HFFc6 (cell line): ENCODE measurements at regions not wholly inside any gene's neighbourhood (a gene's known extent, or its start where the extent isn't known, plus 50 kb on each side); places are given as distances from the start of the nearest gene placed in this dataset.

Experiments used
- DNase-seq: peaks from one replicate; pipeline ENCODE4 v3.0.0-alpha.2; 2018
- H3K27ac Mint-ChIP-seq: 2 replicates; pipeline ENCODE4 v1.8.0; 2020; ENCODE audit warnings: mild to moderate bottlenecking, mixed read lengths
- H3K27me3 Mint-ChIP-seq: 2 replicates; pipeline ENCODE4 v1.8.0; 2021; ENCODE audit warnings: mild to moderate bottlenecking, moderate library complexity, mixed read lengths; ENCODE audit not compliant: insufficient read depth
- H3K36me3 Mint-ChIP-seq: 2 replicates; pipeline ENCODE4 v1.8.0; 2021; ENCODE audit warnings: low read depth, mixed read lengths
- H3K4me1 Mint-ChIP-seq: 2 replicates; pipeline ENCODE4 v1.8.0; 2020; ENCODE audit warnings: low read depth, mixed read lengths
- H3K4me3 Mint-ChIP-seq: 2 replicates; pipeline ENCODE4 v1.8.0; 2020; ENCODE audit warnings: mild to moderate bottlenecking, moderate library complexity, mixed read lengths
- H3K9me3 Mint-ChIP-seq: 2 replicates; pipeline ENCODE4 v1.8.0; 2020; ENCODE audit warnings: mild to moderate bottlenecking, mixed read lengths
- TF ChIP-seq, protein P1 (sequence below): fragments of 200-600 bp; sonication (generic); IDR thresholded peaks from 2 replicates; pipeline ENCODE4 v1.5.0; 2021; ENCODE audit warnings: antibody characterized with exemption, mild to moderate bottlenecking

DNA sequence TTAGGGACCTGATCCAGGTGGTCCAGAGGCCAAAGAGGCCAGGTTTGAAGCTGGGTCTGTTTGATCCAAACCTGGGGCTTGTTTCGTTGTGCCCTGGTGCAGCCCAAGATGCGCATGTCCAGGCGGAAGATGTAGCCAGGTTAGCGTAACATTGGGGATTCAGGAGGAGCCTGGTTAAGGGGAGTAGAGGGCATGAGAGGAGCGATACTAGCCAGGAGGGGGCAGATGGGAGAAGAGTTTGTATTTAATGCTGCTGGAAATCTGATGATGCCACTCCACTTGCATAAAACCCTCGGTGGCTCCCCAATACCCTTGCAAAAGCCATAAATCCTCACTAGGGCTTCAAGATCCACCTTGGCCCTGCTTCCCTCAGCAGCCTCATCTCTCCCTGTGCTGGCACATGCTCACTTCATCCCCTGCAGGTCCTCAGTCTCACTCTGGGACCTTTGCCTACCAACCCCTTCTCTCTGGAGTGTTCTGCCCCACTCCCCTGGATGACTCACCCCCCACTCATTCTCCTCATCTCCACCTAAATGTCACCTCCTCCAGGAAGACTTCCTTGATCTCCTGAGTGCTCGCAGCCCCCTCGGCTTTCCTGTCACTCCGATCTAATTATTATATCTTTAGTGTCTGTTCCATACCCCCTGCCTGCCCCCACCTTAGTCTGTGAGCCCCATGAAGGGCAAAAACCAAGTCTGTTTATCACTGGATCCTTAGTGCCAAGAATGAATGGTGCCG lies 95.9 kb downstream of the MIAT start:
- peaks cover 7% of the 10 kb centered on the region for H3K36me3 Mint-ChIP-seq
- H3K27ac Mint-ChIP-seq: no peak overlapping the region
- peaks cover 2% of the 10 kb centered on the region; the same call in 1 of the 2 replicates for H3K27me3 Mint-ChIP-seq
- TF ChIP-seq, protein P1, sequence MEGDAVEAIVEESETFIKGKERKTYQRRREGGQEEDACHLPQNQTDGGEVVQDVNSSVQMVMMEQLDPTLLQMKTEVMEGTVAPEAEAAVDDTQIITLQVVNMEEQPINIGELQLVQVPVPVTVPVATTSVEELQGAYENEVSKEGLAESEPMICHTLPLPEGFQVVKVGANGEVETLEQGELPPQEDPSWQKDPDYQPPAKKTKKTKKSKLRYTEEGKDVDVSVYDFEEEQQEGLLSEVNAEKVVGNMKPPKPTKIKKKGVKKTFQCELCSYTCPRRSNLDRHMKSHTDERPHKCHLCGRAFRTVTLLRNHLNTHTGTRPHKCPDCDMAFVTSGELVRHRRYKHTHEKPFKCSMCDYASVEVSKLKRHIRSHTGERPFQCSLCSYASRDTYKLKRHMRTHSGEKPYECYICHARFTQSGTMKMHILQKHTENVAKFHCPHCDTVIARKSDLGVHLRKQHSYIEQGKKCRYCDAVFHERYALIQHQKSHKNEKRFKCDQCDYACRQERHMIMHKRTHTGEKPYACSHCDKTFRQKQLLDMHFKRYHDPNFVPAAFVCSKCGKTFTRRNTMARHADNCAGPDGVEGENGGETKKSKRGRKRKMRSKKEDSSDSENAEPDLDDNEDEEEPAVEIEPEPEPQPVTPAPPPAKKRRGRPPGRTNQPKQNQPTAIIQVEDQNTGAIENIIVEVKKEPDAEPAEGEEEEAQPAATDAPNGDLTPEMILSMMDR: peak; percentile 40; the same call in 1 of the 2 replicates
- no peaks in the 10 kb centered on the region; the same call in 1 of the 2 replicates for H3K9me3 Mint-ChIP-seq
- no peak overlapping the region for H3K4me3 Mint-ChIP-seq
- H3K4me1 Mint-ChIP-seq: peaks cover 6% of the 10 kb centered on the region; the same call in 1 of the 2 replicates
- DNase-seq: no peak

DNA sequence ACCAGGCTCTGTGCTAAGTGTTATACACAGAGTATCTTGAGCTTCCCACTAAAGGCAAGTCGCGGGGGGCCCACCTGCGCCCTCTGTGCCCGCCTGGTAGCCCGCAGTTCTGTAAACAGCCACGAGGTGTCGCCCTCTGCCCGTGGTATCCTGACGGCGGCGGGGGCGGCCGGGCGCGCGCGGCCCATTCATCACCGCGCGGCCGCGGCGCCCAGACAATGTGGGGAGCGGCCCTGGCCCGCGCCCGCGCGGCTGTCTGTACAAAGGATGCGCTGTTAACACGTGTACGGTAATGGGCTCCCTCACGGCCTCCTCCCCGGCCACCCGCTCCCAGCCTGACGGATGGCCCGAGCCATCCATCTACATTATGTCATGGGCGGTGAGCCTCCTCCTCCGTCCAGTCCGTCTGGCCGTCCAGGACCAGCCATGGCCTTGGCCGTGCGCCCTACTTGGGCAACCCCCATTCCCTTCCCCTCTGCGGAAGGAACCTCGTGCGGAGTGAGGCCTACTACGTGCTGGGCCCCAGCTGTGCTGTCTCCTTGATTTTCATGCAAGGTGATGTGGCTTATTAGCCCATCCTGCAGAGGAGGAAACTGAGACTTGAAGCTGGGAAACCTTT lies 99.4 kb downstream of the MIAT start:
- H3K9me3 Mint-ChIP-seq: no peaks in the 10 kb centered on the region; the same call in 1 of the 2 replicates
- peak; percentile 16 for DNase-seq
- peaks cover 7% of the 10 kb centered on the region for H3K36me3 Mint-ChIP-seq
- TF ChIP-seq, protein P1: peak; percentile 99
- peaks cover 2% of the 10 kb centered on the region; the same call in 1 of the 2 replicates for H3K27me3 Mint-ChIP-seq
- H3K4me1 Mint-ChIP-seq: peaks cover 6% of the 10 kb centered on the region; the same call in 1 of the 2 replicates
- H3K27ac Mint-ChIP-seq: no peak overlapping the region
- no peak overlapping the region; the same call in 1 of the 2 replicates for H3K4me3 Mint-ChIP-seq

DNA sequence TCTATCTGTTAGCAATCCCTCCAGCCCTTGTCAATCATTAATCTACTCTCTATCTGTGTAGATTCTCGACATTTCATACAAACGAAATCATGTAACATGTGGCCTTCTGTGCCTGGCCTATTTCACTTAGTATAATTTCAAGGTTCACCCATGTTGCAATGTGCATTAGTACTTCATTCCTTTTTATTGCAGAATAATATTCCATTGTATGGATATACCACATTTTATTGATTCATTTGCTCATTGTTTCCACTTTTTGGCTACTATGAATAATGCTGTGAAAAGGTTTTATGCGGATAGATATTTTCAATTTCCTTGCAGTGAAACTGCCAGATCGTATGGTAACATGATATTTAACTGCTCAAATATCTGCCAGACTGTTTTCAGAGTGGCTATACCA lies 100.1 kb downstream of the MIAT start:
- Mint-ChIP-seq H3K27me3 (no peaks in the 10 kb centered on the region; the same call in 1 of the 2 replicates), H3K4me1 (peaks cover 7% of the 10 kb centered on the region), H3K9me3 (no peaks in the 10 kb centered on the region; the same call in 1 of the 2 replicates), H3K4me3 (no peak overlapping the region), H3K27ac (no peak overlapping the region), H3K36me3 (peaks cover 7% of the 10 kb centered on the region)
- TF ChIP-seq, protein P1: no peak
- DNase-seq: no peak

DNA sequence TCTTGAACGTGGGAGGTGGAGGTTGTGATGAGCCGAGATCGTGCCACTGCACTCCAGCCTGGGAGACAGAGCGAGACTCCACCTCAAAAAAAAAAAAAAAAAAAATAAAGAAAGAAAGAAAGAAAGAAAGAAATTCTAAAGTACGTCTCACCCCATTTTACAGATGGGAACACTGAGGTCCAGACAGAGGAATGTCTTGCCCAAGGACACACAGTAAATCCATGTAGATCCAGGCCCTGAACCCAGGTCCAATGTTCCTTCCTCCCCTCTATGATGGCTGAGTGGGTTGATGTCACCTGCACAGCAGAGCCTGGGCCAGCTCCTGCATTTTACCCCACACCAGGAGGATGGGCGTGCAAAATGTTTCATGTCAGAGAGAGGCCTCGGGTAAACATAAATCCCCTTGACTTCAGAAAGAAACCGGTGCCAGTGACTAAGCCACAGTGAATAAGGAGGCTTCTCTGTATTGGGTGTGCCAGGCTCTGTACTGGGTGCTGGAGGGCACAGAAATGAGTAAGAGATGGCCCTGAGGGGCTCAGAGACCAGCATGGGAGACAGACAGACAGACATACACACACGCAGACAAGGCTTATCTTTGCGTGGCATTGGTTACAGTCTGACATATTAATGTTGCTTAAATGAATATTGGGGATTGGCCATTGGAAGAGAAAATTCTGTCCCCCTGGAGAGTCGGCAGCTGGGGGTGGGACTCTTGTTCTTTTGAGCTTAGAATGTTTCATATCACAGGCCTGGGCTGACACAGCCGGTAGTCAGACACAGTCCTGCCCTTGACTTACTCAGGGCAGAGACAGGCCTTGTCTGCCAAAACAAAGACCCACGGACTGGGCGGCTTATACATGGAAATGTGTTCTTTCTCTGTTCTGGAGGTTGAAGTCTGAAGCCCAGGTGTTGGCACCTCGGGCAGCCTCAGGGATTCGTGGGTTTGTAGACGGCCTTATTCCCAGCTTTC lies 105.4 kb downstream of the MIAT start:
- H3K4me1 Mint-ChIP-seq: peaks cover 18% of the 10 kb centered on the region
- no peak for DNase-seq
- no peak overlapping the region for H3K4me3 Mint-ChIP-seq
- no peaks in the 10 kb centered on the region; the same call in 1 of the 2 replicates for H3K9me3 Mint-ChIP-seq
- no peak overlapping the region for H3K27ac Mint-ChIP-seq
- TF ChIP-seq, protein P1: no peak
- H3K27me3 Mint-ChIP-seq: no peaks in the 10 kb centered on the region; the same call in 1 of the 2 replicates
- H3K36me3 Mint-ChIP-seq: peaks cover 13% of the 10 kb centered on the region
